ENCODE measurements at regions not wholly inside any gene's neighbourhood (a gene's known extent, or its start where the extent isn't known, plus 50 kb on each side); places are given as distances from the start of the nearest gene placed in this dataset.

DNA sequence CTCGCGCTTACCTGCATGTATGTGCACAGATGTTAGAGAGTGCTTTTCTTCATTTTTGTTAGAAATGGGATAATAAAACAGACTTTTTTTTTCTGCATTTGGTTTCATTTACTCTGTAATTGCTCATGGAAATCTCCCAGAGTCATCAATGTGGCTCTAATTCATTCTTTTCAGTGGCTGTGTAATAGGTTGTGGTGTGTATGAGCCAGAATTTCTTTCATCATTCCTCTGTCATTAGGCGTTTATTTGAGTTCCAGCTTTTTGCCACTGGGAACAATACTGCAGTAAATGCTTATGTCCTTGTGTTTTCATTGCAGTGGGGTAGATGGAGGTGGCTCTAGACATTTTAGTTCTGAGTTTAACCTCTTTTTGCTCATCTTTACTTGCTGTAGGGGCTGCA lies 118.9 kb downstream of the NXNL2 start:
- no peak for TF ChIP-seq POLR2A (IDR thresholded peaks at IDR 0.05)
- TF ChIP-seq, protein P1, sequence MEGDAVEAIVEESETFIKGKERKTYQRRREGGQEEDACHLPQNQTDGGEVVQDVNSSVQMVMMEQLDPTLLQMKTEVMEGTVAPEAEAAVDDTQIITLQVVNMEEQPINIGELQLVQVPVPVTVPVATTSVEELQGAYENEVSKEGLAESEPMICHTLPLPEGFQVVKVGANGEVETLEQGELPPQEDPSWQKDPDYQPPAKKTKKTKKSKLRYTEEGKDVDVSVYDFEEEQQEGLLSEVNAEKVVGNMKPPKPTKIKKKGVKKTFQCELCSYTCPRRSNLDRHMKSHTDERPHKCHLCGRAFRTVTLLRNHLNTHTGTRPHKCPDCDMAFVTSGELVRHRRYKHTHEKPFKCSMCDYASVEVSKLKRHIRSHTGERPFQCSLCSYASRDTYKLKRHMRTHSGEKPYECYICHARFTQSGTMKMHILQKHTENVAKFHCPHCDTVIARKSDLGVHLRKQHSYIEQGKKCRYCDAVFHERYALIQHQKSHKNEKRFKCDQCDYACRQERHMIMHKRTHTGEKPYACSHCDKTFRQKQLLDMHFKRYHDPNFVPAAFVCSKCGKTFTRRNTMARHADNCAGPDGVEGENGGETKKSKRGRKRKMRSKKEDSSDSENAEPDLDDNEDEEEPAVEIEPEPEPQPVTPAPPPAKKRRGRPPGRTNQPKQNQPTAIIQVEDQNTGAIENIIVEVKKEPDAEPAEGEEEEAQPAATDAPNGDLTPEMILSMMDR (IDR thresholded peaks at IDR 0.05): no peak

Data from lower leg skin (tissue), 3 donors.